ENCODE measurements at regions not wholly inside any gene's neighbourhood (a gene's known extent, or its start where the extent isn't known, plus 50 kb on each side); places are given as distances from the start of the nearest gene placed in this dataset. TPM values are rescaled to one million over a fixed set of nuclear protein-coding genes. Genes with fewer than 3 reads are reported as not detected.

Small RNA genes lying in the stretch of these regions (small RNA-seq; reads per million reads assigned to genes)
- gene AC079355.2: not detected

Measured in uterus (tissue), 1 donor.